ENCODE measurements at regions not wholly inside any gene's neighbourhood (a gene's known extent, or its start where the extent isn't known, plus 50 kb on each side); places are given as distances from the start of the nearest gene placed in this dataset.

DNA sequence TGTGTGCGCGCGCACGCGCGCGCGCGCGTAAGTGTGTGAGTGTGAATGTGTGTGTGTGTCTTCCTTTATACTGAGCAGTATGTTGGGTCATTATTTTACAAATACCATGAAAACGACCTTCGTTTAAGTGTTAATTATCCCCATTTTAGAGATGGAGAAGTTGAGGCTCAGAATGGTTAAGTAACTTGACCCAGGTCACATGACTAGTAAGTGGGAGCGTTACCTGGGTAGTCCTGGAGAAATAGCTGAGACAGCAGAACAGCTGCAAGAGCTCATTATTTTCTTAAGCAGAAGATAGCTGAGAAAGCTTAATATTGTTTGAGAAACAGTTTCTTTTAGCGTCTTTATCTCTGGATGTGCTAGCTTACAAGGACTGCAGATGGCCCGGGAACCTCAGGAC is 78.8 kb downstream of the IRX3 start:
- TF ChIP-seq POLR2AphosphoS5 (IDR thresholded peaks at IDR 0.05; ENCODE audit: insufficient read depth in 1 of 2, low read depth in 1 of 2) (no peak), POLR2A (IDR thresholded peaks at IDR 0.05) (no peak)
